ENCODE measurements at regions not wholly inside any gene's neighbourhood (a gene's known extent, or its start where the extent isn't known, plus 50 kb on each side); places are given as distances from the start of the nearest gene placed in this dataset.
"Not testable (repeated sequence)": the region's sequence is repeated elsewhere in the genome, so short reads cannot be mapped to it uniquely, and the experiment has no call there.

- no peaks in the 10 kb centered on the region for H3K4me1 Mint-ChIP-seq (ENCODE audit: low read depth)
- intact Hi-C loops (cut with micrococcal nuclease): loop anchor here (5.0 kb wide), 1 partner anchor 770 kb away; the partner anchor contains the start of gene DIAPH3
Measured at GRCh38 chr13:59392328-59392727, 771.4 kb downstream of the DIAPH3 start.

GRCh38 chr13:59394496-59394895 is 769.2 kb downstream of the DIAPH3 start:
- H3K27me3 Mint-ChIP-seq: peaks cover 9% of the 10 kb centered on the region
- intact Hi-C loops (cut with micrococcal nuclease): loop anchor here (5.0 kb wide), 1 partner anchor 768 kb away; the partner anchor contains the start of gene DIAPH3
- H3K4me3 Mint-ChIP-seq: no peak overlapping the region
- DNase-seq: no peak
- H3K27ac Mint-ChIP-seq: no peak overlapping the region
- POLR2A ChIA-PET: no interaction called here
- CTCF ChIA-PET: interaction anchor here (5.1 kb wide), 1 partner anchor 284 kb away, joined by 51 read pairs; no protein-coding TSS in a partner anchor
- no peaks in the 10 kb centered on the region for H3K4me1 Mint-ChIP-seq (ENCODE audit: low read depth)
- H3K36me3 Mint-ChIP-seq: no peaks in the 10 kb centered on the region
- H3K9me3 Mint-ChIP-seq: no peaks in the 10 kb centered on the region

More at GRCh38 chr13:59392328-59392727, 771.4 kb downstream of the DIAPH3 start:
- Mint-ChIP-seq H3K27ac (no peak overlapping the region), H3K9me3 (no peaks in the 10 kb centered on the region), H3K4me3 (no peak overlapping the region), H3K36me3 (no peaks in the 10 kb centered on the region), H3K27me3 (peaks cover 17% of the 10 kb centered on the region)
- ChIA-PET POLR2A (interaction anchor here (0.5 kb wide), 1 partner anchor 51 kb away, joined by 5 read pairs; no protein-coding TSS in a partner anchor), CTCF (interaction anchor here (0.6 to 5.1 kb wide), 18 partner anchors 9 to 1039 kb away, joined by 3 to 51 read pairs (median 3); no protein-coding TSS in a partner anchor)
- DNase-seq: no peak

- no peak overlapping the region for H3K27ac Mint-ChIP-seq
- no peaks in the 10 kb centered on the region for H3K36me3 Mint-ChIP-seq
- intact Hi-C loops (cut with micrococcal nuclease): no loop called here
- ChIA-PET POLR2A (no interaction called here), CTCF (interaction anchor here (0.7 kb wide), 1 partner anchor 280 kb away, joined by 3 read pairs; no protein-coding TSS in a partner anchor)
- peaks cover 16% of the 10 kb centered on the region for H3K27me3 Mint-ChIP-seq
- no peak overlapping the region for H3K4me3 Mint-ChIP-seq
- no peak for DNase-seq
- no peaks in the 10 kb centered on the region for H3K9me3 Mint-ChIP-seq
- H3K4me1 Mint-ChIP-seq (ENCODE audit: low read depth): no peaks in the 10 kb centered on the region
Measured at GRCh38 chr13:59398127-59398526, 765.6 kb downstream of the DIAPH3 start.

GRCh38 chr13:59398661-59399060 is 765.1 kb downstream of the DIAPH3 start:
- CTCF ChIA-PET: no interaction called here
- no peaks in the 10 kb centered on the region for H3K36me3 Mint-ChIP-seq
- POLR2A ChIA-PET: no interaction called here

GRCh38 chr13:59399513-59399912 is 764.2 kb downstream of the DIAPH3 start:
- no peak overlapping the region for H3K4me3 Mint-ChIP-seq
- H3K9me3 Mint-ChIP-seq: peaks cover 6% of the 10 kb centered on the region
- H3K36me3 Mint-ChIP-seq: no peaks in the 10 kb centered on the region
- peaks cover 19% of the 10 kb centered on the region for H3K27me3 Mint-ChIP-seq
- POLR2A ChIA-PET: no interaction called here
- DNase-seq: no peak
- CTCF ChIA-PET: no interaction called here
- intact Hi-C loops (cut with micrococcal nuclease): no loop called here
- H3K4me1 Mint-ChIP-seq (ENCODE audit: low read depth): no peaks in the 10 kb centered on the region
- H3K27ac Mint-ChIP-seq: no peak overlapping the region

More at GRCh38 chr13:59398661-59399060, 765.1 kb downstream of the DIAPH3 start:
- H3K4me3 Mint-ChIP-seq: no peak overlapping the region
- no peak overlapping the region for H3K27ac Mint-ChIP-seq
- no peaks in the 10 kb centered on the region for H3K4me1 Mint-ChIP-seq (ENCODE audit: low read depth)
- H3K9me3 Mint-ChIP-seq: peaks cover 3% of the 10 kb centered on the region
- intact Hi-C loops (cut with micrococcal nuclease): no loop called here
- DNase-seq: no peak
- peaks cover 19% of the 10 kb centered on the region for H3K27me3 Mint-ChIP-seq

GRCh38 chr13:59404331-59404730 is 759.4 kb downstream of the DIAPH3 start:
- no peak overlapping the region for H3K27ac Mint-ChIP-seq
- ChIA-PET CTCF (interaction anchor here (1.5 kb wide), 1 partner anchor 12 kb away, joined by 5 read pairs; no protein-coding TSS in a partner anchor), POLR2A (no interaction called here)
- H3K9me3 Mint-ChIP-seq: peaks cover 37% of the 10 kb centered on the region
- H3K4me3 Mint-ChIP-seq: no peak overlapping the region
- intact Hi-C loops (cut with micrococcal nuclease): no loop called here
- H3K27me3 Mint-ChIP-seq: peaks cover 10% of the 10 kb centered on the region
- H3K36me3 Mint-ChIP-seq: no peaks in the 10 kb centered on the region
- H3K4me1 Mint-ChIP-seq (ENCODE audit: low read depth): no peaks in the 10 kb centered on the region
- no peak for DNase-seq

GRCh38 chr13:59407251-59407650 is 756.5 kb downstream of the DIAPH3 start:
- DNase-seq; intact Hi-C loops (cut with micrococcal nuclease); H3K4me1 Mint-ChIP-seq (ENCODE audit: low read depth); H3K4me3 Mint-ChIP-seq; POLR2A ChIA-PET; H3K36me3 Mint-ChIP-seq; CTCF ChIA-PET; H3K27ac Mint-ChIP-seq: not testable (repeated sequence)
- Mint-ChIP-seq H3K27me3 (peaks cover 13% of the 10 kb centered on the region), H3K9me3 (peaks cover 37% of the 10 kb centered on the region)

- Mint-ChIP-seq H3K4me3 (no peak overlapping the region), H3K9me3 (peaks cover 34% of the 10 kb centered on the region), H3K27ac (no peak overlapping the region), H3K27me3 (peaks cover 5% of the 10 kb centered on the region), H3K4me1 (ENCODE audit: low read depth) (no peaks in the 10 kb centered on the region), H3K36me3 (no peaks in the 10 kb centered on the region)
- ChIA-PET CTCF (no interaction called here), POLR2A (no interaction called here)
- intact Hi-C loops (cut with micrococcal nuclease): no loop called here
- no peak for DNase-seq
Measured at GRCh38 chr13:59408738-59409137, 755.0 kb downstream of the DIAPH3 start.

GRCh38 chr13:59409211-59409610 is 754.5 kb downstream of the DIAPH3 start:
- intact Hi-C loops (cut with micrococcal nuclease): no loop called here
- H3K36me3 Mint-ChIP-seq: no peaks in the 10 kb centered on the region
- DNase-seq: no peak
- no peaks in the 10 kb centered on the region for H3K4me1 Mint-ChIP-seq (ENCODE audit: low read depth)
- H3K4me3 Mint-ChIP-seq: no peak overlapping the region
- POLR2A ChIA-PET: no interaction called here
- CTCF ChIA-PET: no interaction called here
- H3K9me3 Mint-ChIP-seq: peaks cover 33% of the 10 kb centered on the region
- peaks cover 5% of the 10 kb centered on the region for H3K27me3 Mint-ChIP-seq
- H3K27ac Mint-ChIP-seq: no peak overlapping the region

GRCh38 chr13:59409634-59410200 is 754.0 kb downstream of the DIAPH3 start:
- Mint-ChIP-seq H3K27me3 (peaks cover 5% of the 10 kb centered on the region), H3K4me1 (ENCODE audit: low read depth) (no peaks in the 10 kb centered on the region), H3K9me3 (peaks cover 30% of the 10 kb centered on the region), H3K27ac (no peak overlapping the region), H3K36me3 (no peaks in the 10 kb centered on the region), H3K4me3 (no peak overlapping the region)
- POLR2A ChIA-PET: no interaction called here
- CTCF ChIA-PET: no interaction called here
- intact Hi-C loops (cut with micrococcal nuclease): no loop called here
- DNase-seq: no peak

- no peaks in the 10 kb centered on the region for H3K36me3 Mint-ChIP-seq
Measured at GRCh38 chr13:59413126-59413525, 750.6 kb downstream of the DIAPH3 start.

GRCh38 chr13:59414006-59414405 is 749.7 kb downstream of the DIAPH3 start:
- no peaks in the 10 kb centered on the region for H3K9me3 Mint-ChIP-seq
- DNase-seq: no peak
- no peak overlapping the region for H3K4me3 Mint-ChIP-seq
- H3K4me1 Mint-ChIP-seq (ENCODE audit: low read depth): no peaks in the 10 kb centered on the region
- no peak overlapping the region for H3K27ac Mint-ChIP-seq
- ChIA-PET POLR2A (no interaction called here), CTCF (no interaction called here)
- no peaks in the 10 kb centered on the region for H3K36me3 Mint-ChIP-seq
- intact Hi-C loops (cut with micrococcal nuclease): no loop called here
- peaks cover 11% of the 10 kb centered on the region for H3K27me3 Mint-ChIP-seq

More at GRCh38 chr13:59413126-59413525, 750.6 kb downstream of the DIAPH3 start:
- Mint-ChIP-seq H3K9me3 (no peaks in the 10 kb centered on the region), H3K27ac (no peak overlapping the region), H3K27me3 (peaks cover 11% of the 10 kb centered on the region), H3K4me3 (no peak overlapping the region), H3K4me1 (ENCODE audit: low read depth) (no peaks in the 10 kb centered on the region)
- ChIA-PET CTCF (no interaction called here), POLR2A (no interaction called here)
- DNase-seq: no peak
- intact Hi-C loops (cut with micrococcal nuclease): no loop called here

GRCh38 chr13:59415498-59415897 is 748.2 kb downstream of the DIAPH3 start:
- intact Hi-C loops (cut with micrococcal nuclease): no loop called here
- Mint-ChIP-seq H3K36me3 (no peaks in the 10 kb centered on the region), H3K27ac (no peak overlapping the region), H3K4me1 (ENCODE audit: low read depth) (no peaks in the 10 kb centered on the region), H3K4me3 (no peak overlapping the region), H3K27me3 (peaks cover 11% of the 10 kb centered on the region), H3K9me3 (no peaks in the 10 kb centered on the region)
- POLR2A ChIA-PET: no interaction called here
- no peak for DNase-seq
- CTCF ChIA-PET: no interaction called here
